Fibroblast of pulmonary artery (primary cell): ENCODE measurements at regions not wholly inside any gene's neighbourhood (a gene's known extent, or its start where the extent isn't known, plus 50 kb on each side); places are given as distances from the start of the nearest gene placed in this dataset.

Source experiments
- DNase-seq: peaks from one replicate; pipeline ENCODE4 v3.0.0-alpha.2; 2010; ENCODE audit warnings: low read depth
- H3K4me3 ChIP-seq: replicated peaks from 2 replicates; pipeline ENCODE4 v1.5.1; 2011; ENCODE audit warnings: low read depth, mild to moderate bottlenecking, control low read depth, low read length, moderate library complexity
- CTCF ChIP-seq: IDR thresholded peaks from 2 replicates; pipeline ENCODE4 v1.5.1; 2011; ENCODE audit warnings: mild to moderate bottlenecking, control low read depth, low read length, inconsistent platforms; ENCODE audit errors: missing control alignments

- no peak for TF ChIP-seq CTCF
- no peak for DNase-seq
- no peak overlapping the region for H3K4me3 ChIP-seq
These were observed 236.1 kb upstream of the PLEKHG7 start for GRCh38 chr12:92466391-92467305.

GRCh38 chr12:92465786-92466295, 236.9 kb upstream of the PLEKHG7 start:
- no peak for DNase-seq
- no peak overlapping the region for H3K4me3 ChIP-seq
- TF ChIP-seq CTCF, result no peak

GRCh38 chr12:92464911-92465310, 237.9 kb upstream of the PLEKHG7 start:
- TF ChIP-seq CTCF, result no peak

GRCh38 chr12:92463171-92463570, 239.6 kb upstream of the PLEKHG7 start:
- no peak overlapping the region for H3K4me3 ChIP-seq
- no peak for DNase-seq
- TF ChIP-seq CTCF, result no peak

More at GRCh38 chr12:92464911-92465310, 237.9 kb upstream of the PLEKHG7 start:
- H3K4me3 ChIP-seq, result no peak overlapping the region
- no peak for DNase-seq

GRCh38 chr12:92462527-92462926, 240.3 kb upstream of the PLEKHG7 start:
- TF ChIP-seq CTCF, result no peak
- DNase-seq, result no peak
- no peak overlapping the region for H3K4me3 ChIP-seq

GRCh38 chr12:92462049-92462448, 240.7 kb upstream of the PLEKHG7 start:
- H3K4me3 ChIP-seq, result no peak overlapping the region
- peak; percentile 10 for DNase-seq

More at GRCh38 chr12:92462049-92462448, 240.7 kb upstream of the PLEKHG7 start:
- no peak for TF ChIP-seq CTCF
